WERI-Rb-1 (cell line): ENCODE measurements at regions not wholly inside any gene's neighbourhood (a gene's known extent, or its start where the extent isn't known, plus 50 kb on each side); places are given as distances from the start of the nearest gene placed in this dataset.

ENCODE experiments used
- DNase-seq: peaks from one replicate; pipeline ENCODE4 v3.0.0-alpha.2; 2020
- H3K27ac ChIP-seq: fragments of 250-450 bp; sonication (Bioruptor Pico); 2 replicates; pipeline ENCODE4 v1.5.1; 2020; ENCODE audit warnings: mild to moderate bottlenecking, moderate library complexity
- H3K27me3 ChIP-seq: fragments of 250-450 bp; sonication (Bioruptor Pico); 2 replicates; pipeline ENCODE4 v1.5.1; 2021; ENCODE audit warnings: mild to moderate bottlenecking, low read depth, moderate library complexity; ENCODE audit not compliant: insufficient read depth, severe bottlenecking
- H3K36me3 ChIP-seq: fragments of 250-450 bp; sonication (Bioruptor Pico); 2 replicates; pipeline ENCODE4 v1.5.1; 2020; ENCODE audit warnings: mild to moderate bottlenecking, moderate library complexity
- H3K4me3 ChIP-seq: 2 replicates; pipeline ENCODE4 v1.5.1; 2011; ENCODE audit warnings: low read depth, mild to moderate bottlenecking, control low read depth, low read length
- H3K9me3 ChIP-seq: fragments of 250-450 bp; sonication (Bioruptor Pico); 2 replicates; pipeline ENCODE4 v1.5.1; 2021; ENCODE audit warnings: mild to moderate bottlenecking, moderate library complexity; ENCODE audit not compliant: severe bottlenecking
- TF ChIP-seq, protein P1 (sequence below): IDR thresholded peaks from 2 replicates; pipeline ENCODE4 v1.5.1; 2011; ENCODE audit warnings: low read depth, mild to moderate bottlenecking, control low read depth, inconsistent platforms, low read length

DNA sequence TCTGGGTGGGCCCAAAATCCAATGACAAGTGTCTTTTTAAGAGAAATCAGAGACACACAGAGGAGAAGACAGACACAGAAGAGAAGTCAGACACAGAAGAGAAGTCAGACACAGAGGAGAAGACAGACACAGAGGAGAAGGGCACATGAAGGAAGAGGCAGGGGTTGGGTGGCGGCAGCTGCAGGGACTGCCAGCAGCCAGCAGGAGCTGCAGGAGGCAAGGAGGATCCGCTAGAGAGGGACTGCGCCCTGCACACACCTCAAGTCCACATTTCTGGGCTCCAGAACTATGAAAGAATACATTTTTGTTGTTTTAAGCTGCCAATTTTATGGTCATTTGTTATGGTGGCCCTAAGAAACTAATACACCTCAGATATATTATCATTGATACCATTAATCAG, 140.6 kb downstream of the ZIC5 start:
- TF ChIP-seq, protein P1, sequence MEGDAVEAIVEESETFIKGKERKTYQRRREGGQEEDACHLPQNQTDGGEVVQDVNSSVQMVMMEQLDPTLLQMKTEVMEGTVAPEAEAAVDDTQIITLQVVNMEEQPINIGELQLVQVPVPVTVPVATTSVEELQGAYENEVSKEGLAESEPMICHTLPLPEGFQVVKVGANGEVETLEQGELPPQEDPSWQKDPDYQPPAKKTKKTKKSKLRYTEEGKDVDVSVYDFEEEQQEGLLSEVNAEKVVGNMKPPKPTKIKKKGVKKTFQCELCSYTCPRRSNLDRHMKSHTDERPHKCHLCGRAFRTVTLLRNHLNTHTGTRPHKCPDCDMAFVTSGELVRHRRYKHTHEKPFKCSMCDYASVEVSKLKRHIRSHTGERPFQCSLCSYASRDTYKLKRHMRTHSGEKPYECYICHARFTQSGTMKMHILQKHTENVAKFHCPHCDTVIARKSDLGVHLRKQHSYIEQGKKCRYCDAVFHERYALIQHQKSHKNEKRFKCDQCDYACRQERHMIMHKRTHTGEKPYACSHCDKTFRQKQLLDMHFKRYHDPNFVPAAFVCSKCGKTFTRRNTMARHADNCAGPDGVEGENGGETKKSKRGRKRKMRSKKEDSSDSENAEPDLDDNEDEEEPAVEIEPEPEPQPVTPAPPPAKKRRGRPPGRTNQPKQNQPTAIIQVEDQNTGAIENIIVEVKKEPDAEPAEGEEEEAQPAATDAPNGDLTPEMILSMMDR = peak; percentile 60
- DNase-seq = no peak
- H3K27me3 ChIP-seq = no peaks in the 10 kb centered on the region

GRCh38 chr13:99829593-99830239, 141.9 kb downstream of the ZIC5 start:
- TF ChIP-seq, protein P1 = no peak
- no peaks in the 10 kb centered on the region for H3K27me3 ChIP-seq

More for the DNA sequence above, 140.6 kb downstream of the ZIC5 start:
- no peak overlapping the region for H3K27ac ChIP-seq
- H3K4me3 ChIP-seq = no peak overlapping the region
- H3K36me3 ChIP-seq = no peaks in the 10 kb centered on the region
- H3K9me3 ChIP-seq = no peaks in the 10 kb centered on the region

GRCh38 chr13:99829161-99829560, 142.4 kb downstream of the ZIC5 start:
- TF ChIP-seq, protein P1 = no peak
- H3K4me3 ChIP-seq = no peak overlapping the region
- H3K9me3 ChIP-seq = no peaks in the 10 kb centered on the region
- H3K36me3 ChIP-seq = no peaks in the 10 kb centered on the region
- DNase-seq = no peak
- no peaks in the 10 kb centered on the region for H3K27me3 ChIP-seq
- H3K27ac ChIP-seq = no peak overlapping the region

More at GRCh38 chr13:99829593-99830239, 141.9 kb downstream of the ZIC5 start:
- H3K4me3 ChIP-seq = no peak overlapping the region
- H3K27ac ChIP-seq = no peak overlapping the region
- H3K9me3 ChIP-seq = no peaks in the 10 kb centered on the region
- H3K36me3 ChIP-seq = no peaks in the 10 kb centered on the region
- no peak for DNase-seq

DNA sequence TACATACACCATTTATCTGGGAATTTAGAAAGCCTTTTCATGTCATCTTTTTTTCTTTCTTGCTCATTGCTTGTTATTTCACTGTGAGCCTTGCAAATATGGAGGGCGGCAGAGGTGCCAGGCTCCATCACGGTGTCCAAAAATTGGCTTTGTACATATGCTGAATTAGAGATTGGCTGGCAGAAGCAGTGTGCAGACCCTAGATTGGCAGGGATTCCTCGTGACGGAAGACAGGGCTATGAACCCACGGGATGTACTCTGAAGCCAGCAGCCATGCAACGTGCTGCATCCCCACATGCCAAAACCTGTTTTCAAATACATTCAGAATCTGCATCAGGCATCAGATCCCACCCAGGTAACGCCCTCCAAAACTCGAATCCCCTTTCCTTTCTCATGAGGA, 142.8 kb downstream of the ZIC5 start:
- no peak overlapping the region for H3K4me3 ChIP-seq
- H3K36me3 ChIP-seq = no peaks in the 10 kb centered on the region
- H3K27me3 ChIP-seq = no peaks in the 10 kb centered on the region
- H3K27ac ChIP-seq = no peak overlapping the region
- no peaks in the 10 kb centered on the region for H3K9me3 ChIP-seq
- TF ChIP-seq, protein P1 = no peak
- no peak for DNase-seq

- Histone ChIP-seq H3K9me3 (no peaks in the 10 kb centered on the region), H3K27ac (no peak overlapping the region), H3K4me3 (no peak overlapping the region), H3K36me3 (no peaks in the 10 kb centered on the region), H3K27me3 (no peaks in the 10 kb centered on the region)
- TF ChIP-seq, protein P1 = no peak
- DNase-seq = no peak
Measured at GRCh38 chr13:99828123-99828522, 143.4 kb downstream of the ZIC5 start.
